IMR-90 (cell line): ENCODE measurements at regions not wholly inside any gene's neighbourhood (a gene's known extent, or its start where the extent isn't known, plus 50 kb on each side); places are given as distances from the start of the nearest gene placed in this dataset.

Source experiments
- ATAC-seq: fragments of 200-7000 bp; cut with Tn5 transposase; 2 replicates; pipeline ENCODE4 v1.9.1; 2020; ENCODE audit warnings: low read depth, mild to moderate bottlenecking, moderate library complexity
- BruUV-seq: library from RNA; stranded (reverse); fragments of 400-500 nt; replicated peaks from 2 replicates; lab custom pipeline; 2021; lab: Mats Ljungman, UMichigan
- CTCF ChIA-PET: fragments of 300-600 bp; formaldehyde crosslinking; extraction: SDS; loops from one replicate; lab custom pipeline; 2021; ENCODE audit warnings: antibody characterized with exemption; lab: Yijun Ruan, JAX
- POLR2A ChIA-PET: fragments of 300-600 bp; sonication (Branson Sonifier 250); formaldehyde crosslinking; loops from one replicate; lab custom pipeline; 2022; ENCODE audit warnings: antibody characterized with exemption; ENCODE audit not compliant: unreplicated experiment; lab: Charles Lee
- DNase-seq: peaks from one replicate; pipeline ENCODE4 v3.0.0; 2013
- H2AFZ ChIP-seq: replicated peaks from 2 replicates; pipeline ENCODE3; 2013; ENCODE audit warnings: low read length, mild to moderate bottlenecking; ENCODE audit not compliant: poor library complexity
- H2AK5ac ChIP-seq: 2 replicates; pipeline ENCODE4 v1.6.1; 2013; ENCODE audit warnings: low read depth, low read length, inconsistent platforms
- H2AK9ac ChIP-seq: replicated peaks from 2 replicates; pipeline ENCODE3; 2013; ENCODE audit warnings: mild to moderate bottlenecking, low read depth, low read length, moderate library complexity; ENCODE audit not compliant: poor library complexity
- H2BK120ac ChIP-seq: 2 replicates; pipeline ENCODE4 v1.6.1; 2013; ENCODE audit warnings: low read depth, low read length, inconsistent platforms
- H2BK15ac ChIP-seq: 3 replicates; pipeline ENCODE4 v1.6.1; 2013; ENCODE audit warnings: low read depth, low read length, inconsistent platforms
- H2BK20ac ChIP-seq: 2 replicates; pipeline ENCODE4 v1.6.1; 2013; ENCODE audit warnings: low read depth, mild to moderate bottlenecking, inconsistent platforms, low read length, moderate library complexity
- H2BK5ac ChIP-seq: 2 replicates; pipeline ENCODE4 v1.6.1; 2013; ENCODE audit warnings: mild to moderate bottlenecking, low read depth, low read length, inconsistent platforms; ENCODE audit not compliant: poor library complexity, severe bottlenecking
- H3K14ac ChIP-seq: replicated peaks from 2 replicates; pipeline ENCODE4 v1.6.1; 2013; ENCODE audit warnings: low read depth, low read length, inconsistent platforms
- H3K18ac ChIP-seq: 2 replicates; pipeline ENCODE4 v1.6.1; 2013; ENCODE audit warnings: low read depth, low read length, control low read depth
- H3K23ac ChIP-seq: 2 replicates; pipeline ENCODE4 v1.6.1; 2013; ENCODE audit warnings: low read depth, low read length, inconsistent platforms
- H3K27ac ChIP-seq: 2 replicates; pipeline ENCODE4 v1.5.1; 2013; ENCODE audit warnings: mild to moderate bottlenecking, control low read depth, low read length; ENCODE audit not compliant: insufficient read depth
- H3K27me3 ChIP-seq: 2 replicates; pipeline ENCODE4 v1.6.1; 2013; ENCODE audit warnings: low read length; ENCODE audit not compliant: control insufficient read depth, insufficient read depth
- H3K36me3 ChIP-seq: 2 replicates; pipeline ENCODE4 v1.6.1; 2013; ENCODE audit warnings: low read length, mixed read lengths; ENCODE audit not compliant: control insufficient read depth, insufficient read depth
- H3K4ac ChIP-seq: 2 replicates; pipeline ENCODE4 v1.6.1; 2013; ENCODE audit warnings: low read depth, low read length, inconsistent platforms
- H3K4me1 ChIP-seq: 2 replicates; pipeline ENCODE4 v1.6.1; 2013; ENCODE audit warnings: low read length, mixed read lengths; ENCODE audit not compliant: control insufficient read depth, insufficient read depth
- H3K4me2 ChIP-seq: 2 replicates; pipeline ENCODE4 v1.6.1; 2013; ENCODE audit warnings: low read depth, mild to moderate bottlenecking, control low read depth, low read length, moderate library complexity
- H3K4me3 ChIP-seq: 2 replicates; pipeline ENCODE4 v1.5.1; 2013; ENCODE audit warnings: low read depth, mild to moderate bottlenecking, control low read depth, low read length, moderate library complexity; ENCODE audit not compliant: insufficient read depth
- H3K56ac ChIP-seq: 2 replicates; pipeline ENCODE4 v1.6.1; 2013; ENCODE audit warnings: low read length, inconsistent platforms; ENCODE audit not compliant: insufficient read depth; ENCODE audit errors: extremely low read depth
- H3K79me1 ChIP-seq, 2 experiments: 2 replicates each; pipeline ENCODE4 v1.6.1; 2013; ENCODE audit warnings: low read length in 2 of 2, inconsistent platforms in 1 of 2, low read depth in 1 of 2
- H3K9ac ChIP-seq: 2 replicates; pipeline ENCODE4 v1.6.1; 2013; ENCODE audit warnings: low read depth, low read length, control low read depth
- H3K9me1 ChIP-seq: 2 replicates; pipeline ENCODE4 v1.6.1; 2013; ENCODE audit warnings: low read length, inconsistent platforms; ENCODE audit not compliant: insufficient read depth
- H3K9me3 ChIP-seq: 2 replicates; pipeline ENCODE4 v1.6.1; 2013; ENCODE audit warnings: low read length; ENCODE audit not compliant: control insufficient read depth, insufficient read depth
- H4K20me1 ChIP-seq: 2 replicates; pipeline ENCODE4 v1.6.1; 2013; ENCODE audit warnings: low read length, inconsistent platforms; ENCODE audit not compliant: insufficient read depth
- H4K5ac ChIP-seq: 2 replicates; pipeline ENCODE4 v1.6.1; 2013; ENCODE audit warnings: mild to moderate bottlenecking, low read depth, low read length, control low read depth
- H4K8ac ChIP-seq, 2 experiments: 2 replicates each; pipeline ENCODE4 v1.6.1; 2013; ENCODE audit warnings: low read depth in 2 of 2, low read length in 2 of 2, control low read depth in 1 of 2, inconsistent platforms in 1 of 2
- H4K91ac ChIP-seq: 2 replicates; pipeline ENCODE4 v1.6.1; 2013; ENCODE audit warnings: low read depth, low read length, inconsistent platforms; ENCODE audit not compliant: insufficient read depth
- MAFK ChIP-seq: IDR thresholded peaks from 2 replicates; pipeline ENCODE4 v1.6.1; 2012; ENCODE audit warnings: low read depth, low read length, improper control_type of control experiment
- MAZ ChIP-seq: IDR thresholded peaks from 2 replicates; pipeline ENCODE4 v1.6.1; 2012; ENCODE audit warnings: low read depth, mild to moderate bottlenecking, low read length, improper control_type of control experiment, moderate library complexity, borderline replicate concordance
- MXI1 ChIP-seq: IDR thresholded peaks from 2 replicates; pipeline ENCODE4 v1.6.1; 2012; ENCODE audit warnings: low read depth, mild to moderate bottlenecking, low read length, moderate library complexity, borderline replicate concordance
- POLR2A ChIP-seq: IDR thresholded peaks from 2 replicates; pipeline ENCODE4 v1.6.1; 2012; ENCODE audit warnings: mild to moderate bottlenecking, low read depth, low read length
- RAD21 ChIP-seq: IDR thresholded peaks from 2 replicates; pipeline ENCODE4 v1.6.1; 2012; ENCODE audit warnings: low read length, improper control_type of control experiment
- RCOR1 ChIP-seq: IDR thresholded peaks from 2 replicates; pipeline ENCODE4 v1.6.1; 2012; ENCODE audit warnings: mild to moderate bottlenecking, low read length, improper control_type of control experiment; ENCODE audit not compliant: insufficient replicate concordance
- RFX5 ChIP-seq: IDR thresholded peaks from 2 replicates; pipeline ENCODE4 v1.8.0; 2012; ENCODE audit warnings: low read depth, mild to moderate bottlenecking, low read length, moderate library complexity
- WGBS, 2 experiments: methylation state at CpG; one replicate each; pipeline versions ENCODE4 v1.1.5 to v1.1.7; 2013; ENCODE audit warnings: missing lambda C conversion rate in 2 of 2; ENCODE audit not compliant: insufficient read length in 1 of 2; ENCODE audit errors: extremely low coverage in 2 of 2; 5-methylcytosine and 5-hydroxymethylcytosine counted together
- dilution Hi-C: fragments of 300-500 bp; cut with HindIII; formaldehyde crosslinking; loops from one replicate; pipeline ENCODE4 v1.14.3; 2018; ENCODE audit warnings: low sequenced_read_pairs; ENCODE audit not compliant: unreplicated experiment
- in situ Hi-C: fragments of 300-500 bp; cut with MboI; formaldehyde crosslinking; loops from 3 replicates; pipeline ENCODE4 v1.14.3; 2019; ENCODE audit warnings: low sequenced_read_pairs, inconsistent platforms, mixed read lengths
- intact Hi-C: fragments of 100-400 bp; cut with micrococcal nuclease; formaldehyde crosslinking; loops from 2 replicates; pipeline ENCODE4 v1.10.0; 2022
- TF ChIP-seq, protein P1 (sequence below): conservative IDR thresholded peaks from 2 replicates; pipeline ENCODE4 v1.5.1; 2012; ENCODE audit warnings: mild to moderate bottlenecking, low read depth, low read length, improper control_type of control experiment
- TF ChIP-seq, protein P2 (sequence below): fragments of 150-350 bp; IDR thresholded peaks from 2 replicates; pipeline ENCODE4 v1.6.1; 2017; ENCODE audit warnings: mild to moderate bottlenecking, antibody characterized with exemption, low read length, low read depth
- TF ChIP-seq, protein P3 (sequence below): fragments of 150-350 bp; IDR thresholded peaks from 2 replicates; pipeline ENCODE4 v1.6.1; 2016; ENCODE audit warnings: low read depth, mild to moderate bottlenecking, low read length, moderate library complexity, borderline replicate concordance

DNA sequence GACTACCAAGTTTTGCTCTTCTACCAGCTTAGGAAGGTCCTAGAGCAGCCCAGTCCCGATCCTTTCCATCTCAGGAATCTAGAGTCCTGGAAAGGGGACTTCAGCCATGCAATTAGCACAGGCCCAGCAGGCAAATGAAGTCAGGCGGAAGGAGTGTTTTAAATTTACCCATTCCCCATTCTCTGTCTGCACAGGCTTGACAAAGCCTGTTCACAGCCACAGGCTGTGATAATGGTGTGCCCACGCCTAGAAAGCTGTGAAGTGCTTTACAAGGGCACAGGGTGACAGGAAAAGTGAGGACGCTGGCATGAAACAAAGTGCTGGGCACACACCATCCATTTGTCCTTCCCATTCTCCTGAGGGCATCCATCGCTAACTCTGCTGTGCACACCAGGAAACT, 79.0 kb downstream of the PITPNM2 start:
- Histone ChIP-seq H3K9me1 (peaks cover 15% of the 10 kb centered on the region), H3K14ac (no peak overlapping the region), H3K27me3 (peaks cover 3% of the 10 kb centered on the region; the same call in 1 of the 2 replicates), H4K5ac (no peak overlapping the region), H3K4me3 (no peak overlapping the region), H2BK15ac (no peak overlapping the region), H2AFZ (no peak overlapping the region), H3K4me2 (no peak overlapping the region), H3K9me3 (no peaks in the 10 kb centered on the region), H3K18ac (no peak overlapping the region), H3K27ac (no peak overlapping the region), H3K23ac (no peak overlapping the region), H2BK120ac (no peak overlapping the region), H2BK20ac (no peak overlapping the region), H4K8ac (no peak overlapping the region), H4K91ac (no peak overlapping the region), H2AK9ac (no peak overlapping the region), H2AK5ac (no peak overlapping the region), H2BK5ac (no peak overlapping the region), H3K4me1 (peaks cover 10% of the 10 kb centered on the region; the same call in 1 of the 2 replicates), H3K9ac (no peak overlapping the region), H4K20me1 (peaks cover 42% of the 10 kb centered on the region), H3K56ac (no peak overlapping the region), H3K36me3 (peaks cover 2% of the 10 kb centered on the region; the same call in 1 of the 2 replicates), H3K79me1 (peaks cover 8 to 29% of the 10 kb centered on the region in 2 experiments; a peak in 3 of 4 replicates), H3K4ac (no peak overlapping the region)
- TF ChIP-seq RAD21 (no peak), RFX5 (no peak), POLR2A (no peak), MAZ (no peak), MXI1 (no peak), MAFK (no peak), RCOR1 (no peak)
- TF ChIP-seq, protein P1, sequence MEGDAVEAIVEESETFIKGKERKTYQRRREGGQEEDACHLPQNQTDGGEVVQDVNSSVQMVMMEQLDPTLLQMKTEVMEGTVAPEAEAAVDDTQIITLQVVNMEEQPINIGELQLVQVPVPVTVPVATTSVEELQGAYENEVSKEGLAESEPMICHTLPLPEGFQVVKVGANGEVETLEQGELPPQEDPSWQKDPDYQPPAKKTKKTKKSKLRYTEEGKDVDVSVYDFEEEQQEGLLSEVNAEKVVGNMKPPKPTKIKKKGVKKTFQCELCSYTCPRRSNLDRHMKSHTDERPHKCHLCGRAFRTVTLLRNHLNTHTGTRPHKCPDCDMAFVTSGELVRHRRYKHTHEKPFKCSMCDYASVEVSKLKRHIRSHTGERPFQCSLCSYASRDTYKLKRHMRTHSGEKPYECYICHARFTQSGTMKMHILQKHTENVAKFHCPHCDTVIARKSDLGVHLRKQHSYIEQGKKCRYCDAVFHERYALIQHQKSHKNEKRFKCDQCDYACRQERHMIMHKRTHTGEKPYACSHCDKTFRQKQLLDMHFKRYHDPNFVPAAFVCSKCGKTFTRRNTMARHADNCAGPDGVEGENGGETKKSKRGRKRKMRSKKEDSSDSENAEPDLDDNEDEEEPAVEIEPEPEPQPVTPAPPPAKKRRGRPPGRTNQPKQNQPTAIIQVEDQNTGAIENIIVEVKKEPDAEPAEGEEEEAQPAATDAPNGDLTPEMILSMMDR = no peak
- TF ChIP-seq, protein P2, sequence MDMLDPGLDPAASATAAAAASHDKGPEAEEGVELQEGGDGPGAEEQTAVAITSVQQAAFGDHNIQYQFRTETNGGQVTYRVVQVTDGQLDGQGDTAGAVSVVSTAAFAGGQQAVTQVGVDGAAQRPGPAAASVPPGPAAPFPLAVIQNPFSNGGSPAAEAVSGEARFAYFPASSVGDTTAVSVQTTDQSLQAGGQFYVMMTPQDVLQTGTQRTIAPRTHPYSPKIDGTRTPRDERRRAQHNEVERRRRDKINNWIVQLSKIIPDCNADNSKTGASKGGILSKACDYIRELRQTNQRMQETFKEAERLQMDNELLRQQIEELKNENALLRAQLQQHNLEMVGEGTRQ = no peak
- TF ChIP-seq, protein P3, sequence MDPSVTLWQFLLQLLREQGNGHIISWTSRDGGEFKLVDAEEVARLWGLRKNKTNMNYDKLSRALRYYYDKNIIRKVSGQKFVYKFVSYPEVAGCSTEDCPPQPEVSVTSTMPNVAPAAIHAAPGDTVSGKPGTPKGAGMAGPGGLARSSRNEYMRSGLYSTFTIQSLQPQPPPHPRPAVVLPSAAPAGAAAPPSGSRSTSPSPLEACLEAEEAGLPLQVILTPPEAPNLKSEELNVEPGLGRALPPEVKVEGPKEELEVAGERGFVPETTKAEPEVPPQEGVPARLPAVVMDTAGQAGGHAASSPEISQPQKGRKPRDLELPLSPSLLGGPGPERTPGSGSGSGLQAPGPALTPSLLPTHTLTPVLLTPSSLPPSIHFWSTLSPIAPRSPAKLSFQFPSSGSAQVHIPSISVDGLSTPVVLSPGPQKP = no peak
- in situ Hi-C loops (no loop called here), intact Hi-C loops (no loop called here), dilution Hi-C loops (no loop called here)
- CTCF ChIA-PET = no interaction called here
- 100% methylated on average over 2 of the region's 5 CpGs; no CpG with 5 or more reads in 1 of the 2 experiments for WGBS, 2 experiments
- POLR2A ChIA-PET = no interaction called here
- ATAC-seq = no peak
- no peak for DNase-seq
- BruUV-seq = no TSS peak
